Type B pancreatic cell (in vitro differentiated cells): ENCODE measurements at regions not wholly inside any gene's neighbourhood (a gene's known extent, or its start where the extent isn't known, plus 50 kb on each side); places are given as distances from the start of the nearest gene placed in this dataset.
"Not testable (repeated sequence)": the region's sequence is repeated elsewhere in the genome, so short reads cannot be mapped to it uniquely, and the experiment has no call there.

Experiments used
- DNase-seq: peaks from one replicate; pipeline ENCODE4 v3.0.0; 2021; ENCODE audit warnings: mixed read lengths; ENCODE audit not compliant: unreplicated experiment; ENCODE audit errors: extremely low spot score
- H3K27ac Mint-ChIP-seq: 2 replicates; pipeline ENCODE4 v1.8.0; 2021; ENCODE audit warnings: mild to moderate bottlenecking, mixed read lengths
- H3K27me3 Mint-ChIP-seq: 2 replicates; pipeline ENCODE4 v1.8.0; 2021; ENCODE audit warnings: mixed read lengths
- H3K36me3 Mint-ChIP-seq: 2 replicates; pipeline ENCODE4 v1.8.0; 2021; ENCODE audit warnings: mixed read lengths
- H3K4me1 Mint-ChIP-seq: one replicate; pipeline ENCODE4 v1.8.0; 2021; ENCODE audit warnings: mixed read lengths; ENCODE audit not compliant: unreplicated experiment
- H3K4me3 Mint-ChIP-seq: 2 replicates; pipeline ENCODE4 v1.8.0; 2021; ENCODE audit warnings: mild to moderate bottlenecking, mixed read lengths
- H3K9me3 Mint-ChIP-seq: 2 replicates; pipeline ENCODE4 v1.8.0; 2021; ENCODE audit warnings: mixed read lengths
- CTCF ChIP-seq: fragments of 200-600 bp; sonication (generic); conservative IDR thresholded peaks from 2 replicates; pipeline ENCODE4 v1.5.0; 2021; ENCODE audit warnings: antibody characterized with exemption, mild to moderate bottlenecking

GRCh38 chr20:58573986-58574385 lies 58.8 kb upstream of the APCDD1L start:
- Mint-ChIP-seq H3K4me3 (no peak overlapping the region), H3K27me3 (peaks cover 8% of the 10 kb centered on the region), H3K27ac (no peak overlapping the region), H3K36me3 (no peaks in the 10 kb centered on the region), H3K9me3 (no peaks in the 10 kb centered on the region), H3K4me1 (peaks cover 38% of the 10 kb centered on the region)
- TF ChIP-seq CTCF: no peak
- no peak for DNase-seq

- Mint-ChIP-seq H3K27me3 (peaks cover 8% of the 10 kb centered on the region), H3K36me3 (no peaks in the 10 kb centered on the region), H3K27ac (no peak overlapping the region), H3K4me1 (peaks cover 44% of the 10 kb centered on the region), H3K9me3 (no peaks in the 10 kb centered on the region), H3K4me3 (no peak overlapping the region)
- no peak for DNase-seq
- TF ChIP-seq CTCF: no peak
Measured at GRCh38 chr20:58573257-58573656, 58.1 kb upstream of the APCDD1L start.

- Mint-ChIP-seq H3K27ac (peak overlapping the region; percentile 70), H3K4me3 (peak overlapping the region; percentile 6), H3K4me1 (peaks cover 45% of the 10 kb centered on the region)
- not testable (repeated sequence) for H3K27me3 Mint-ChIP-seq, DNase-seq, H3K36me3 Mint-ChIP-seq, H3K9me3 Mint-ChIP-seq
Measured at GRCh38 chr20:58572428-58572763, 57.2 kb upstream of the APCDD1L start.

- peaks cover 45% of the 10 kb centered on the region for H3K4me1 Mint-ChIP-seq
- no peak for TF ChIP-seq CTCF
- H3K27me3 Mint-ChIP-seq: peaks cover 8% of the 10 kb centered on the region
- DNase-seq: no peak
- no peaks in the 10 kb centered on the region for H3K9me3 Mint-ChIP-seq
- peak overlapping the region; percentile 70 for H3K27ac Mint-ChIP-seq
- H3K4me3 Mint-ChIP-seq: peak overlapping the region; percentile 6
- H3K36me3 Mint-ChIP-seq: no peaks in the 10 kb centered on the region
Measured at GRCh38 chr20:58571693-58572427, 56.7 kb upstream of the APCDD1L start.

- H3K4me3 Mint-ChIP-seq: no peak overlapping the region
- H3K27me3 Mint-ChIP-seq: peaks cover 12% of the 10 kb centered on the region
- no peaks in the 10 kb centered on the region for H3K9me3 Mint-ChIP-seq
- no peaks in the 10 kb centered on the region for H3K36me3 Mint-ChIP-seq
- peak overlapping the region; percentile 70 for H3K27ac Mint-ChIP-seq
- DNase-seq: no peak
- peaks cover 45% of the 10 kb centered on the region for H3K4me1 Mint-ChIP-seq
- no peak for TF ChIP-seq CTCF
Measured at GRCh38 chr20:58571356-58571692, 56.1 kb upstream of the APCDD1L start.

GRCh38 chr20:58570204-58570859 lies 55.1 kb upstream of the APCDD1L start:
- DNase-seq: no peak
- TF ChIP-seq CTCF: no peak
- peaks cover 45% of the 10 kb centered on the region for H3K4me1 Mint-ChIP-seq
- H3K27me3 Mint-ChIP-seq: peaks cover 12% of the 10 kb centered on the region
- no peak overlapping the region for H3K4me3 Mint-ChIP-seq
- no peak overlapping the region for H3K27ac Mint-ChIP-seq
- H3K9me3 Mint-ChIP-seq: no peaks in the 10 kb centered on the region
- no peaks in the 10 kb centered on the region for H3K36me3 Mint-ChIP-seq
